ENCODE measurements at regions not wholly inside any gene's neighbourhood (a gene's known extent, or its start where the extent isn't known, plus 50 kb on each side); places are given as distances from the start of the nearest gene placed in this dataset.

DNA sequence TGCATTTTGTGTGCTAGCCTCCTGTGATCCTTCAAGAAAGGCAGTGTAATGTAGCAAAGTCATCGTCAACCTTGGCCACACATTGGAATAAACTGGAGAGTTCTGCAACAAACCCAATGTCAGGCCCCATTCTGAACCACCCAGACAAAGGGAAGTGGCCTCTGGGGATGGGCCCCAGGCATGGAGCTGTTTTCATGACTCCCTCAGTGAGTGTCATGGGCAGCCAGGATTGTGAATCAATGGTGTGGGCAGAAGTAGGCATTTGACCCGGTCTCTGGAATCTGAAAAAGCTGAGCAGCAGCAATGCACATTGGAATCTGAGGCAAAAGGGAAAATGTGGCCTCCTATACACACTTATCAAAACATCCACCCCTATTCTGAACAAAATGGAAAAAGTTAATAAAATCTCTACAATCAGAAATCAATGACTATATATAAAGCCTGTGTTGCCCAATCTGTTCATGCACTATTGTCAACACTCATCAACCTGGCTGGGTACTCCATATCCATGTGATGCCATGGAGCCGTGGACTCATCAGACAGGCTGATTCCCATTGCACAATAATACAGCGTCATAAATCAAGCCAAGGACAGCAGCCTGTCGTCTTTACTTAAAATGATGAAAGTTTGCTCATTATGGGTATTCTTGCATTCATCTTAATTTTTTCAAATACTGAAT is 134.9 kb upstream of the STMND1 start:
- TF ChIP-seq EZH2 (IDR thresholded peaks at IDR 0.05; ENCODE audit: borderline replicate concordance, low read depth, low read length, poor library complexity, severe bottlenecking) (no peak), CTCF (conservative IDR thresholded peaks at IDR 0.05; ENCODE audit: low read depth, low read length) (no peak)
- Histone ChIP-seq H3K9me3 (ENCODE audit: low read depth, low read length, poor library complexity, severe bottlenecking) (no peaks in the 10 kb centered on the region), H3K27ac (ENCODE audit: low read depth, low read length, poor library complexity, severe bottlenecking) (no peak overlapping the region), H3K36me3 (ENCODE audit: insufficient read depth, low read length, poor library complexity, severe bottlenecking) (no peaks in the 10 kb centered on the region), H3K27me3 (replicated peaks; ENCODE audit: insufficient read depth, low read depth, low read length, poor library complexity) (no peaks in the 10 kb centered on the region), H3K4me1 (ENCODE audit: insufficient read depth, low read length, poor library complexity, severe bottlenecking) (peaks cover 39% of the 10 kb centered on the region), H3K4me3 (ENCODE audit: low read depth, low read length, poor library complexity, severe bottlenecking) (no peak overlapping the region)
- DNase-seq (ENCODE audit: low spot score): peak; percentile 54
- BruUV-seq (replicated peaks): no TSS peak
- CTCF ChIA-PET: interaction anchor here (0.5 kb wide), 1 partner anchor 206 kb away, joined by 8 read pairs; no protein-coding TSS in a partner anchor
- intact Hi-C loops (cut with micrococcal nuclease; ENCODE audit: unreplicated experiment): loop anchor here (10.0 kb wide), 2 partner anchors 452 to 632 kb away; no protein-coding TSS in a partner anchor
- POLR2A ChIA-PET (ENCODE audit: low non-redundant PET): no interaction called here

DNA sequence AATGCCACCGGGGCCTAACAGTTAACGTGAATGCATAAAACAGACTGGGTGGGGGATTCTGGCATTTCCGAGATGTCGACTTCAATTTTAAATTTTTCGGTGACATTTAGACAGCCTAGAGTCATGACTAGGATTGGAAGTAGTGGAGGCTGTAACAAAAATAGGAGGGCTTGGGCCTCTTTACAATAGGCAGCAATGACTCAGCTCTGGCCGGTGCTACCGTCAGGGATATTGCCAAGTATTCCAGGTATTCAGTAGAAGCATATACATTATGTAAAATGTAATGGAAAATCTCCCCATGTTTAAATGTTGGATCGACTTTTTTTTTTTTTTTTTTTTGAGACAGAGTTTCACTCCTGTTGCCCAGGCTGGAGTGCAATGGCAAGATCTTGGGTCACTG is 136.2 kb upstream of the STMND1 start:
- H3K27me3 ChIP-seq (replicated peaks; ENCODE audit: insufficient read depth, low read depth, low read length, poor library complexity): no peaks in the 10 kb centered on the region
- no TSS peak for BruUV-seq (replicated peaks)
- CTCF ChIA-PET: interaction anchor here (1.0 to 1.8 kb wide), 6 partner anchors 10 to 203 kb away, joined by 3 to 11 read pairs (median 4); no protein-coding TSS in a partner anchor
- H3K9me3 ChIP-seq (ENCODE audit: low read depth, low read length, poor library complexity, severe bottlenecking): no peaks in the 10 kb centered on the region
- no peak for DNase-seq (ENCODE audit: low spot score)
- intact Hi-C loops (cut with micrococcal nuclease; ENCODE audit: unreplicated experiment): loop anchor here (1.0 to 10.0 kb wide), 3 partner anchors 201 to 631 kb away; no protein-coding TSS in a partner anchor
- H3K4me1 ChIP-seq (ENCODE audit: insufficient read depth, low read length, poor library complexity, severe bottlenecking): peaks cover 43% of the 10 kb centered on the region
- H3K27ac ChIP-seq (ENCODE audit: low read depth, low read length, poor library complexity, severe bottlenecking): no peak overlapping the region
- TF ChIP-seq CTCF (conservative IDR thresholded peaks at IDR 0.05; ENCODE audit: low read depth, low read length): no peak
- TF ChIP-seq EZH2 (IDR thresholded peaks at IDR 0.05; ENCODE audit: borderline replicate concordance, low read depth, low read length, poor library complexity, severe bottlenecking): no peak
- POLR2A ChIA-PET (ENCODE audit: low non-redundant PET): no interaction called here
- no peaks in the 10 kb centered on the region for H3K36me3 ChIP-seq (ENCODE audit: insufficient read depth, low read length, poor library complexity, severe bottlenecking)
- no peak overlapping the region for H3K4me3 ChIP-seq (ENCODE audit: low read depth, low read length, poor library complexity, severe bottlenecking)

DNA sequence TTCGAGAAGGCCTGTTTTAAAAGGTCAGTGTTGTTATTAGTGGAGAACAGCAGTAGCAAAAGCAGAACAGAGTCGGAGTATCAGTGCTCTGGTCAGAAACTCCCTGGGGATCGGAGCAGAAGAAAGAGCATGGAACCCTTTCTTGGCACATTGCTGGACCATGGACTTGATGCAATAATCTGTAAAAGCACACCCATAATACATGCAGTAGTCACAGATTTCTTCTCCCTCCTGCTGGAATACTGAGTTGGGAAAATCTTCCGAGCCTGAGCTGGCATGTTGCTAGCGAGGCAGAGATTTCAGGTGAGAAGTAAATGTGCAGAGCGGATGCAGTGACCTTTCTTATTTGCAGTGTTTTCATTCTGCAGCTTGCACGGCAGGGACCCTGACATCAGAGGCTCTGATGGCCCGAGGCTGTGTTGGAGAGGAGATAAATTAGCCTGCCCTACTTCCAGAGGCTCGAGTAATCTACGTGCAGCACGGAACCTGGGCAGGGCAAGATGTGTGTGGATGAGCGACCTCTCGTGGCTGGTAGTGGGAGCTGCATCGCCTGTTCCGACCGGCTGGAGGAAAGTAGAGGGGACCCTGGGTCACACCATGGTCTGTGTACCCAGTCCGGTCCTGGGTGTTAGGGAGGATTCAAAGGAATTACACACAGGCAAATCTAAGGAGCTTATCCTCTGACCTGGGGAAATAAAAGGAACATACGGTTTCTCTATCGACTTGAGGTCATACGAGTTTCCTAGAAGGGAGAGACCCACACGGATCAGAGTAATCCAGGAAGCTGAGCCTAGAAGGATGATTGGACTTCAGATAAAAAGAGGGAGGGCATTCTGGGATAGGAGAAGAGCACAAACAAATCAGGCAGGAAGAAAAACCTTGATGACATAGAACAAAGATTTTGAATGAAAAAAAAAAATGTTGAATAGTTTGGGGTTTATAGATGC is 137.0 kb upstream of the STMND1 start:
- H3K4me3 ChIP-seq (ENCODE audit: low read depth, low read length, poor library complexity, severe bottlenecking): no peak overlapping the region
- peak; percentile 91 for DNase-seq (ENCODE audit: low spot score)
- no TSS peak for BruUV-seq (replicated peaks)
- H3K27ac ChIP-seq (ENCODE audit: low read depth, low read length, poor library complexity, severe bottlenecking): no peak overlapping the region
- ChIA-PET CTCF (interaction anchor here (0.6 to 1.8 kb wide), 8 partner anchors 10 to 256 kb away, joined by 3 to 11 read pairs (median 4); no protein-coding TSS in a partner anchor), POLR2A (ENCODE audit: low non-redundant PET) (no interaction called here)
- no peaks in the 10 kb centered on the region for H3K36me3 ChIP-seq (ENCODE audit: insufficient read depth, low read length, poor library complexity, severe bottlenecking)
- peaks cover 35% of the 10 kb centered on the region for H3K4me1 ChIP-seq (ENCODE audit: insufficient read depth, low read length, poor library complexity, severe bottlenecking)
- TF ChIP-seq EZH2 (IDR thresholded peaks at IDR 0.05; ENCODE audit: borderline replicate concordance, low read depth, low read length, poor library complexity, severe bottlenecking) (no peak), CTCF (conservative IDR thresholded peaks at IDR 0.05; ENCODE audit: low read depth, low read length) (peak; percentile 99)
- no peaks in the 10 kb centered on the region for H3K27me3 ChIP-seq (replicated peaks; ENCODE audit: insufficient read depth, low read depth, low read length, poor library complexity)
- intact Hi-C loops (cut with micrococcal nuclease; ENCODE audit: unreplicated experiment): loop anchor here (1.0 to 10.0 kb wide), 3 partner anchors 201 to 630 kb away; no protein-coding TSS in a partner anchor
- H3K9me3 ChIP-seq (ENCODE audit: low read depth, low read length, poor library complexity, severe bottlenecking): no peaks in the 10 kb centered on the region
